CD8-positive, alpha-beta memory T cell (primary cell): ENCODE measurements at regions not wholly inside any gene's neighbourhood (a gene's known extent, or its start where the extent isn't known, plus 50 kb on each side); places are given as distances from the start of the nearest gene placed in this dataset.

Experiments used
- CTCF ChIA-PET: fragments of 350-600 bp; sonication (Branson Sonifier 250); formaldehyde crosslinking; loops from one replicate; lab custom pipeline; 2021; ENCODE audit warnings: antibody characterized with exemption; lab: Charles Lee
- POLR2A ChIA-PET: fragments of 350-600 bp; sonication (Branson Sonifier 250); formaldehyde crosslinking; loops from one replicate; lab custom pipeline; 2021; ENCODE audit warnings: antibody characterized with exemption; lab: Charles Lee
- DNase-seq, 5 donors: peaks; one replicate each; pipeline versions ENCODE4 v3.0.0 to v3.0.0-alpha.2; 2020 to 2022; ENCODE audit warnings: mixed read lengths in 1 of 5
- H3K27ac ChIP-seq: one replicate; pipeline ENCODE4 v1.7.0; 2013; ENCODE audit warnings: low read depth, mild to moderate bottlenecking, low read length, moderate library complexity
- H3K27me3 ChIP-seq: 2 replicates; pipeline ENCODE4 v1.7.0; 2013; ENCODE audit warnings: low read length, mild to moderate bottlenecking; ENCODE audit not compliant: insufficient read depth, poor library complexity, severe bottlenecking
- H3K36me3 ChIP-seq: 2 replicates; pipeline ENCODE4 v1.7.0; 2013; ENCODE audit warnings: mild to moderate bottlenecking, low read length, moderate library complexity; ENCODE audit not compliant: insufficient read depth
- H3K4me1 ChIP-seq: 2 replicates; pipeline ENCODE4 v1.7.0; 2013; ENCODE audit warnings: mild to moderate bottlenecking, low read length, moderate library complexity; ENCODE audit not compliant: insufficient read depth
- H3K4me3 ChIP-seq: 2 replicates; pipeline ENCODE4 v1.7.0; 2013; ENCODE audit warnings: mild to moderate bottlenecking, low read length
- H3K9me3 ChIP-seq: 2 replicates; pipeline ENCODE4 v1.7.0; 2013; ENCODE audit warnings: mild to moderate bottlenecking, low read length
- H3K27ac Mint-ChIP-seq, 8 donors: one replicate each; pipeline ENCODE4 v1.8.0; 2020 to 2021; ENCODE audit warnings: mixed read lengths in 8 of 8, mild to moderate bottlenecking in 6 of 8, inconsistent platforms in 3 of 8, moderate library complexity in 3 of 8
- H3K27me3 Mint-ChIP-seq, 2 donors: one replicate each; pipeline ENCODE4 v1.8.0; 2020 to 2021; ENCODE audit warnings: mixed read lengths in 2 of 2, mild to moderate bottlenecking in 1 of 2, moderate library complexity in 1 of 2
- H3K36me3 Mint-ChIP-seq, 3 donors: one replicate each; pipeline ENCODE4 v1.8.0; 2020 to 2021; ENCODE audit warnings: mixed read lengths in 3 of 3, inconsistent platforms in 1 of 3, mild to moderate bottlenecking in 1 of 3
- H3K4me1 Mint-ChIP-seq, 3 donors: one replicate each; pipeline ENCODE4 v1.8.0; 2020 to 2021; ENCODE audit warnings: mixed read lengths in 3 of 3, inconsistent platforms in 1 of 3, mild to moderate bottlenecking in 1 of 3
- H3K4me3 Mint-ChIP-seq, 7 donors: one replicate each; pipeline ENCODE4 v1.8.0; 2020 to 2021; ENCODE audit warnings: mixed read lengths in 7 of 7, mild to moderate bottlenecking in 6 of 7, moderate library complexity in 4 of 7, inconsistent platforms in 2 of 7
- H3K9me3 Mint-ChIP-seq, 5 donors: one replicate each; pipeline ENCODE4 v1.8.0; 2020 to 2022; ENCODE audit warnings: mixed read lengths in 5 of 5, mild to moderate bottlenecking in 3 of 5, moderate library complexity in 2 of 5, inconsistent platforms in 1 of 5

DNA sequence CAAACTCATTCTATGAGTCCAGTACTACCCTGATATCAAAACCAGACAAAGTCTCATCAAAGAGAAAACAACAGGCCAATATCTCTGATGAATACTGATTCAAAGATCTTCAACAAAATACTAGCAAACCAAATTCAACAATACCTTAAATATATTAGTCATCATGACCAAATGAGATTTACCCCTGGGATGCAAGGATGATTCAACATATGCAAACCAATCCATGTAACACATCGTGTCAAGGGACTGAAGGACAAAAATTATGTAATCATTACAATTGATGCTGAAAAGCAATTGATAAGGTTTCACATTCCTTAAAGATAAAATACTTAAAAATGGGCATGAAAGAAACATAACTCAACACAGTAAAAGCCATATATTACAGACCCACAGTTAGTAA is 1476.9 kb downstream of the SI start:
- no peaks in the 10 kb centered on the region for H3K36me3 ChIP-seq
- CTCF ChIA-PET = no interaction called here
- POLR2A ChIA-PET = no interaction called here
- DNase-seq = no peak
- H3K27me3 ChIP-seq = no peaks in the 10 kb centered on the region
- no peak overlapping the region for H3K27ac ChIP-seq
- H3K27ac Mint-ChIP-seq = no peak overlapping the region
- H3K9me3 Mint-ChIP-seq = peaks cover 2 to 25% (median 14%) of the 10 kb centered on the region in 5 donors
- no peak overlapping the region for H3K4me3 Mint-ChIP-seq
- H3K9me3 ChIP-seq = no peaks in the 10 kb centered on the region
- H3K4me3 ChIP-seq = no peak overlapping the region
- H3K4me1 Mint-ChIP-seq = no peaks in the 10 kb centered on the region
- no peaks in the 10 kb centered on the region for H3K4me1 ChIP-seq
- no peaks in the 10 kb centered on the region for H3K36me3 Mint-ChIP-seq
- H3K27me3 Mint-ChIP-seq = no peaks in the 10 kb centered on the region

DNA sequence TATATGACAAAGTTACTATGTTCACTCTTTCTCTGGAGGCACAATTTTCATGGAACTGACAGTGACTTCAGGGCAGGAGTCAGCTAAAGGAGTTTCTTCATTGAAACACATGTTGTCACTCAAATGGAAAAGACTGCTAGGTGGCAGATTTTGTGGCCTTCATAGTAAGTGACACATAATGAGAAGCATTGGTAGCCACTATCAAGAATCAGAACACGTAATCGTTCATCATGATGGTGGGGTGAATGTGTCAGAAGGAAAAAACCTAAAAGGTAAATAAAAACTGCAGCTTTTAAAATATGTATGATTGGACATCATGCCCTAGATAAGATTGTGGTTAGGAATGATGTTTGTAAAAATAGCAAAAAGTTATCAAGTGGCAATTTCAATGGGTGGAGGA is 1491.0 kb downstream of the SI start:
- CTCF ChIA-PET = no interaction called here
- H3K9me3 Mint-ChIP-seq = peaks cover 3 to 36% (median 19%) of the 10 kb centered on the region in 5 donors
- no peak overlapping the region for H3K27ac Mint-ChIP-seq
- no peaks in the 10 kb centered on the region for H3K27me3 Mint-ChIP-seq
- Histone ChIP-seq H3K4me1 (no peaks in the 10 kb centered on the region), H3K4me3 (no peak overlapping the region), H3K27me3 (no peaks in the 10 kb centered on the region), H3K27ac (no peak overlapping the region), H3K9me3 (no peaks in the 10 kb centered on the region), H3K36me3 (no peaks in the 10 kb centered on the region)
- DNase-seq = no peak
- H3K4me3 Mint-ChIP-seq = no peak overlapping the region
- POLR2A ChIA-PET = no interaction called here
- H3K36me3 Mint-ChIP-seq = no peaks in the 10 kb centered on the region
- no peaks in the 10 kb centered on the region for H3K4me1 Mint-ChIP-seq

DNA sequence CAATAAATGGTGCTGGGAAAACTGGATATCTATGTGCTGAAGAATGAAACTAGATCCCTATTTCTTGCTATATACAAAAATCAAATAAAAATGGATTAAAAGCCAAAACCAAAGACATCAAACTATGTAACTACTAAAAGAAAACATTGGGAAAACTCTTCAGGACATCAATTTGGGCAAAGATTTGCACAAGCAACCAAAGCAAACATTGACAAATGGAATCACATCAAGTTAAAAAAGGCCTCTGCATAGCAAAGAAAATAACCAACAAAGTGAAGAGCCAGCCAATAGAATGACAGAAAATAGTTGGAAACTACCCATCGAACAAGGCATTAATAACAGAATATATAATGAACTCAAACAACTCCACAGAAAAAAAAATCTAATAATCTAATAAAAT is 1495.3 kb downstream of the SI start:
- Histone ChIP-seq H3K4me3 (no peak overlapping the region), H3K36me3 (no peaks in the 10 kb centered on the region), H3K9me3 (no peaks in the 10 kb centered on the region), H3K4me1 (no peaks in the 10 kb centered on the region), H3K27ac (no peak overlapping the region), H3K27me3 (no peaks in the 10 kb centered on the region)
- H3K4me3 Mint-ChIP-seq = no peak overlapping the region
- CTCF ChIA-PET = no interaction called here
- POLR2A ChIA-PET = no interaction called here
- no peaks in the 10 kb centered on the region for H3K4me1 Mint-ChIP-seq
- H3K27me3 Mint-ChIP-seq = no peaks in the 10 kb centered on the region
- H3K27ac Mint-ChIP-seq = no peak overlapping the region
- H3K9me3 Mint-ChIP-seq = peaks cover 4 to 39% (median 21%) of the 10 kb centered on the region in 5 donors
- no peaks in the 10 kb centered on the region for H3K36me3 Mint-ChIP-seq
- DNase-seq = no peak

DNA sequence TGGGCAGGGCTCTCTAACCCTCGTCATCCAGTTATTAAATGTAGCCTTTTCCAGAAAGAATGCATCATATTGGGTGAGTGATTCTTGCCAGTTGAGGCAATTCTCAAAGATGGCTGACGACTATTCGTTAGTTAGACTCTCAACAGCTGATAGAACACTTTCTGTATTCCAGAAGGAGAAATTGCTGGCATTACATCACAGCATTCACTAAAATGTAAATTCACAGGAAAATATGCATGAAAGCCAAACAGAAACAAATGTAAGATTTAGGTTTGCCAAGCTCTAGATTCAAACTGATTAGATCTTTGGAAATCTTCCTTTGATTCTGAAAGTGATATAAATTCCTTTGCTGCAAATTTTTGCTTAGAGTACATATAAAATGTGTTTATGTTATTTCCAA is 1501.0 kb downstream of the SI start:
- no peak for DNase-seq
- Histone ChIP-seq H3K36me3 (no peaks in the 10 kb centered on the region), H3K4me3 (no peak overlapping the region), H3K4me1 (no peaks in the 10 kb centered on the region), H3K27me3 (no peaks in the 10 kb centered on the region), H3K9me3 (no peaks in the 10 kb centered on the region), H3K27ac (no peak overlapping the region)
- ChIA-PET POLR2A (no interaction called here), CTCF (no interaction called here)
- H3K4me1 Mint-ChIP-seq = no peaks in the 10 kb centered on the region
- no peak overlapping the region for H3K27ac Mint-ChIP-seq
- peaks cover 2 to 21% (median 8%) of the 10 kb centered on the region in 5 donors for H3K9me3 Mint-ChIP-seq
- no peak overlapping the region for H3K4me3 Mint-ChIP-seq
- H3K36me3 Mint-ChIP-seq = no peaks in the 10 kb centered on the region
- no peaks in the 10 kb centered on the region for H3K27me3 Mint-ChIP-seq

DNA sequence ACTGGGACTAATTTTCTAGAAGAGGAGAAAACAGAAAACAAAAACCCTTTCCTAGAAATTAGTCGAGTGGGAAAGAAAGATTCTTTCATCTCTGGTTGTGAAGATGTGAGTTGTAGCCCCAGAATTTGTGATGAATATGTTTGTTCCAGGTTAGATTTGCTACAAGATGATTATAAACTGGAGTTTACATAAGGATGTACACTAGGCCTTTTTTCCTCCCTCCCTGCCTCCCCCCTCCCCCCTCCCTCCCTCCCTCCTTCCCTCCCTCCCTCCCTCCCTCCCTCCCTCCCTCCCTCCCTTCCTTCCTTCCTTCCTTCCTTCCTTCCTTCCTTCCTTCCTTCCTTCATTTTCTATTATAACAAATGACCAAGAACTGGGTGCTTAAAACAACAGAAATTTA is 1502.0 kb downstream of the SI start:
- CTCF ChIA-PET = no interaction called here
- no peaks in the 10 kb centered on the region for H3K27me3 ChIP-seq

DNA sequence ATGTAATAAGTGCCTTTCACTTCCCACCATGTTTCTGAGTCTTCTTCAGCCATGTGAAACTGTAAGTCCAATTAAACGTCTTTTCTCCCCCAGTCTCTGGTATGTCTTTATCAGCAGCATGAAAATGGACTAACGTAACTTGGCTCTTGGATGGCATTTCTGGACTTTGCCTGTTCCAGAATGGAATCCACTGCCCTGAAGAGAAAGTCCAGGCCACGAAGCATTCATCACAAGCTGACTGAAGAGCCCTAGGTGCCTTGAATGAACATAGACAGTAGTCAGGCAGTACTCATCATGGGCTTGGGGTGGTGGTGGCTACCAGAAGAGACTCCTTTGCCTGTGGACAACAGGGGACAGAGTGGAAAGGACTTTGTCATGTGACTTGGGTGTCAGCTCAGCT is 1505.0 kb downstream of the SI start:
- peaks cover 7 to 17% (median 14%) of the 10 kb centered on the region in 5 donors for H3K9me3 Mint-ChIP-seq
- no peak overlapping the region for H3K4me3 Mint-ChIP-seq
- H3K36me3 ChIP-seq = no peaks in the 10 kb centered on the region
- ChIA-PET CTCF (no interaction called here), POLR2A (no interaction called here)
- no peaks in the 10 kb centered on the region for H3K27me3 Mint-ChIP-seq
- H3K36me3 Mint-ChIP-seq = no peaks in the 10 kb centered on the region
- H3K27me3 ChIP-seq = no peaks in the 10 kb centered on the region
- DNase-seq = no peak
- H3K27ac ChIP-seq = no peak overlapping the region
- H3K27ac Mint-ChIP-seq = no peak overlapping the region
- H3K4me1 ChIP-seq = no peaks in the 10 kb centered on the region
- no peaks in the 10 kb centered on the region for H3K4me1 Mint-ChIP-seq
- no peaks in the 10 kb centered on the region for H3K9me3 ChIP-seq
- no peak overlapping the region for H3K4me3 ChIP-seq

More for the DNA sequence above, 1502.0 kb downstream of the SI start:
- H3K27me3 Mint-ChIP-seq = no peaks in the 10 kb centered on the region
- no peaks in the 10 kb centered on the region for H3K4me1 ChIP-seq
- H3K9me3 ChIP-seq = no peaks in the 10 kb centered on the region
- H3K4me3 ChIP-seq = no peak overlapping the region
- H3K27ac Mint-ChIP-seq = no peak overlapping the region
- POLR2A ChIA-PET = no interaction called here
- H3K4me3 Mint-ChIP-seq = no peak overlapping the region
- peaks cover 6 to 17% (median 9%) of the 10 kb centered on the region in 5 donors for H3K9me3 Mint-ChIP-seq
- no peaks in the 10 kb centered on the region for H3K4me1 Mint-ChIP-seq
- no peaks in the 10 kb centered on the region for H3K36me3 ChIP-seq
- no peak for DNase-seq
- no peaks in the 10 kb centered on the region for H3K36me3 Mint-ChIP-seq
- H3K27ac ChIP-seq = no peak overlapping the region

DNA sequence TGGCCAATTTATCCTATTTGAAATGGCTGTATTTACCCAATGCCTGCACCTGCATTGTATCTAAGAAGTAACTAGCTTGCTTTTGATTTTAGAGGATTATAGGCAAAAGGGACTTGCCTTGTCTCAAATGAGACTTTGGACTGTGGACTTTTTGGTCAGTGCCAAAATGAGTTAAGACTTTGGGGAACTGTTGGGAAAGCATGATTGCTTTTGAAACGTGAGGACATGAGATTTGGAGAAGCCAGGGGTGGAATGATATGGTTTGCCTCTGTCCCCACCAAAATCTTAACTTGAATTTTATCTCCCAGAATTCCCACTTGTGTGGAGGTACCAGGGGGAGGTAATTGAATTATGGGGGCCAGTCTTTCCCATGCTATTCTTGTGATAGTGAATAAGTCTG is 1505.4 kb downstream of the SI start:
- POLR2A ChIA-PET = no interaction called here
- DNase-seq = no peak

DNA sequence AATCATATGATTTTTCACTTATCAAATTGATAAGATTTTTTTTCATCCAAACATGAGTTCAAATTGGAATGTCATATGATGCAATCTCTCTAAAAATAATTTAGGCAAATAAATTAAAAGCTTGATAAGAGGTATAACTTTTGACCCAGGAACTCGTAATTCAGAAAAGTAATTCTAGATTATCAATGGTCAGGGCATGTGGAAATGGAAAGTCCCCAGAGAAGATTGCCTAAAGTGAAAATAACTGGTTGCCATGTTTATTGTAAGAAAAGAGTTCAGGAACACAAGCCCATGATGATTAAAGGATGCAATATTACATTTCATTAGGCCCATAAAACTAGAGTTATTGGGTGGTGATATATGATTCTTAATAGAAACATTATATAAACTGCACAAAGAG is 1514.8 kb downstream of the SI start:
- Mint-ChIP-seq H3K4me1 (no peaks in the 10 kb centered on the region), H3K36me3 (no peaks in the 10 kb centered on the region), H3K9me3 (peaks cover 0 to 30% (median 6%) of the 10 kb centered on the region in 5 donors), H3K27ac (no peak overlapping the region), H3K4me3 (no peak overlapping the region), H3K27me3 (no peaks in the 10 kb centered on the region)
- Histone ChIP-seq H3K9me3 (no peaks in the 10 kb centered on the region), H3K4me3 (no peak overlapping the region), H3K27ac (no peak overlapping the region), H3K27me3 (no peaks in the 10 kb centered on the region), H3K4me1 (no peaks in the 10 kb centered on the region), H3K36me3 (no peaks in the 10 kb centered on the region)
- POLR2A ChIA-PET = no interaction called here
- CTCF ChIA-PET = no interaction called here
- DNase-seq = no peak

More for the DNA sequence above, 1505.4 kb downstream of the SI start:
- no peaks in the 10 kb centered on the region for H3K4me1 Mint-ChIP-seq
- H3K9me3 Mint-ChIP-seq = peaks cover 7 to 17% (median 14%) of the 10 kb centered on the region in 5 donors
- H3K27ac Mint-ChIP-seq = no peak overlapping the region
- no peaks in the 10 kb centered on the region for H3K36me3 Mint-ChIP-seq
- no peaks in the 10 kb centered on the region for H3K27me3 Mint-ChIP-seq
- CTCF ChIA-PET = no interaction called here
- Histone ChIP-seq H3K27ac (no peak overlapping the region), H3K4me1 (no peaks in the 10 kb centered on the region), H3K36me3 (no peaks in the 10 kb centered on the region), H3K27me3 (no peaks in the 10 kb centered on the region), H3K9me3 (no peaks in the 10 kb centered on the region), H3K4me3 (no peak overlapping the region)
- H3K4me3 Mint-ChIP-seq = no peak overlapping the region

DNA sequence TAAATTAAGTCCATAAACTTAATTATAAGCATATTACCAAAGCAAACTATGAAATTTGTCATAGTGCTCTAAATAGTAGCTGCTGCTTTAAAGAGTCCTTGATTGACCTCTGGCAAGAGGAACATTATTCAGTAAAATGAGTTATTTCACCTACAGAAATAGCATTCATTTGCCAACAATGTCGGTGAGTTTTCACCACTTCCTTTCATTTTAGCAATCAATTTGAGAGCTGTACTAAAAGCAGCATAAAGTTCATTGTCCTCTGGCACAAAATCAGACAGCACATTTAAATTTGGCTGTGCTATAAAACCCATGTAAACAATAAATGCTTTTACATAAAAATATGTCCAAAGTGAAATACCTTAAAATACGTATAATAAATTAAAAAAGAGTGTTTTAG is 1515.7 kb downstream of the SI start:
- Mint-ChIP-seq H3K27ac (no peak overlapping the region), H3K36me3 (no peaks in the 10 kb centered on the region), H3K4me1 (no peaks in the 10 kb centered on the region), H3K4me3 (no peak overlapping the region), H3K9me3 (peaks cover 0 to 25% (median 6%) of the 10 kb centered on the region in 5 donors), H3K27me3 (no peaks in the 10 kb centered on the region)
- Histone ChIP-seq H3K4me1 (no peaks in the 10 kb centered on the region), H3K27me3 (no peaks in the 10 kb centered on the region), H3K4me3 (no peak overlapping the region), H3K9me3 (no peaks in the 10 kb centered on the region), H3K27ac (no peak overlapping the region), H3K36me3 (no peaks in the 10 kb centered on the region)
- CTCF ChIA-PET = no interaction called here
- no peak for DNase-seq
- POLR2A ChIA-PET = no interaction called here
